ENCODE measurements at regions not wholly inside any gene's neighbourhood (a gene's known extent, or its start where the extent isn't known, plus 50 kb on each side); places are given as distances from the start of the nearest gene placed in this dataset.
"Not testable (repeated sequence)": the region's sequence is repeated elsewhere in the genome, so short reads cannot be mapped to it uniquely, and the experiment has no call there.

GRCh38 chr2:75925331-75926024 lies 214.8 kb upstream of the GCFC2 start:
- Histone ChIP-seq H3K27me3 (ENCODE audit: control insufficient read depth, insufficient read depth, low read length) (peaks cover 1% of the 10 kb centered on the region), H3K9ac (ENCODE audit: low read depth, low read length) (no peak overlapping the region), H3K4me3 (ENCODE audit: low read depth, low read length) (no peak overlapping the region), H3K4me1 (ENCODE audit: control insufficient read depth, insufficient read depth, low read length) (no peaks in the 10 kb centered on the region), H3K36me3 (ENCODE audit: control insufficient read depth, insufficient read depth, low read length) (no peaks in the 10 kb centered on the region), H3K9me3 (ENCODE audit: control insufficient read depth, insufficient read depth, low read length) (no peaks in the 10 kb centered on the region)

- H3K9ac ChIP-seq (ENCODE audit: low read depth, low read length), result no peak overlapping the region
- no peaks in the 10 kb centered on the region for H3K36me3 ChIP-seq (ENCODE audit: control insufficient read depth, insufficient read depth, low read length)
- H3K27me3 ChIP-seq (ENCODE audit: control insufficient read depth, insufficient read depth, low read length), result peaks cover 3% of the 10 kb centered on the region
- no peaks in the 10 kb centered on the region for H3K4me1 ChIP-seq (ENCODE audit: control insufficient read depth, insufficient read depth, low read length)
- H3K4me3 ChIP-seq (ENCODE audit: low read depth, low read length), result no peak overlapping the region
- no peaks in the 10 kb centered on the region for H3K9me3 ChIP-seq (ENCODE audit: control insufficient read depth, insufficient read depth, low read length)
Measured at GRCh38 chr2:75922191-75922590, 211.5 kb upstream of the GCFC2 start.

- peaks cover 3% of the 10 kb centered on the region for H3K27me3 ChIP-seq (ENCODE audit: control insufficient read depth, insufficient read depth, low read length)
- H3K4me3 ChIP-seq (ENCODE audit: low read depth, low read length), result no peak overlapping the region
- H3K36me3 ChIP-seq (ENCODE audit: control insufficient read depth, insufficient read depth, low read length), result no peaks in the 10 kb centered on the region
- H3K9me3 ChIP-seq (ENCODE audit: control insufficient read depth, insufficient read depth, low read length), result no peaks in the 10 kb centered on the region
- no peak overlapping the region for H3K9ac ChIP-seq (ENCODE audit: low read depth, low read length)
- H3K4me1 ChIP-seq (ENCODE audit: control insufficient read depth, insufficient read depth, low read length), result no peaks in the 10 kb centered on the region
Measured at GRCh38 chr2:75920859-75921551, 210.3 kb upstream of the GCFC2 start.

GRCh38 chr2:75915851-75916634 lies 205.3 kb upstream of the GCFC2 start:
- Histone ChIP-seq H3K9ac (ENCODE audit: low read depth, low read length) (no peak overlapping the region), H3K36me3 (ENCODE audit: control insufficient read depth, insufficient read depth, low read length) (no peaks in the 10 kb centered on the region), H3K4me3 (ENCODE audit: low read depth, low read length) (no peak overlapping the region), H3K4me1 (ENCODE audit: control insufficient read depth, insufficient read depth, low read length) (no peaks in the 10 kb centered on the region), H3K9me3 (ENCODE audit: control insufficient read depth, insufficient read depth, low read length) (no peaks in the 10 kb centered on the region), H3K27me3 (ENCODE audit: control insufficient read depth, insufficient read depth, low read length) (peaks cover 3% of the 10 kb centered on the region)

- H3K9me3 ChIP-seq (ENCODE audit: control insufficient read depth, insufficient read depth, low read length), result no peaks in the 10 kb centered on the region
- no peak overlapping the region for H3K4me3 ChIP-seq (ENCODE audit: low read depth, low read length)
- H3K36me3 ChIP-seq (ENCODE audit: control insufficient read depth, insufficient read depth, low read length), result no peaks in the 10 kb centered on the region
- H3K4me1 ChIP-seq (ENCODE audit: control insufficient read depth, insufficient read depth, low read length), result no peaks in the 10 kb centered on the region
- no peaks in the 10 kb centered on the region for H3K27me3 ChIP-seq (ENCODE audit: control insufficient read depth, insufficient read depth, low read length)
- no peak overlapping the region for H3K9ac ChIP-seq (ENCODE audit: low read depth, low read length)
Measured at GRCh38 chr2:75896779-75897366, 186.2 kb upstream of the GCFC2 start.

GRCh38 chr2:75894170-75894569 lies 183.5 kb upstream of the GCFC2 start:
- no peak overlapping the region for H3K4me3 ChIP-seq (ENCODE audit: low read depth, low read length)
- no peaks in the 10 kb centered on the region for H3K4me1 ChIP-seq (ENCODE audit: control insufficient read depth, insufficient read depth, low read length)
- no peaks in the 10 kb centered on the region for H3K9me3 ChIP-seq (ENCODE audit: control insufficient read depth, insufficient read depth, low read length)
- no peak overlapping the region for H3K9ac ChIP-seq (ENCODE audit: low read depth, low read length)
- no peaks in the 10 kb centered on the region for H3K27me3 ChIP-seq (ENCODE audit: control insufficient read depth, insufficient read depth, low read length)
- H3K36me3 ChIP-seq (ENCODE audit: control insufficient read depth, insufficient read depth, low read length), result no peaks in the 10 kb centered on the region

GRCh38 chr2:75892490-75892889 lies 181.8 kb upstream of the GCFC2 start:
- H3K27me3 ChIP-seq (ENCODE audit: control insufficient read depth, insufficient read depth, low read length), result no peaks in the 10 kb centered on the region
- no peaks in the 10 kb centered on the region for H3K4me1 ChIP-seq (ENCODE audit: control insufficient read depth, insufficient read depth, low read length)
- no peak overlapping the region for H3K4me3 ChIP-seq (ENCODE audit: low read depth, low read length)
- H3K36me3 ChIP-seq (ENCODE audit: control insufficient read depth, insufficient read depth, low read length), result no peaks in the 10 kb centered on the region
- H3K9me3 ChIP-seq (ENCODE audit: control insufficient read depth, insufficient read depth, low read length), result no peaks in the 10 kb centered on the region
- H3K9ac ChIP-seq (ENCODE audit: low read depth, low read length), result no peak overlapping the region

- Histone ChIP-seq H3K4me1 (ENCODE audit: control insufficient read depth, insufficient read depth, low read length) (no peaks in the 10 kb centered on the region), H3K9me3 (ENCODE audit: control insufficient read depth, insufficient read depth, low read length) (no peaks in the 10 kb centered on the region), H3K4me3 (ENCODE audit: low read depth, low read length) (no peak overlapping the region), H3K36me3 (ENCODE audit: control insufficient read depth, insufficient read depth, low read length) (no peaks in the 10 kb centered on the region), H3K27me3 (ENCODE audit: control insufficient read depth, insufficient read depth, low read length) (no peaks in the 10 kb centered on the region), H3K9ac (ENCODE audit: low read depth, low read length) (no peak overlapping the region)
Measured at GRCh38 chr2:75882530-75882929, 171.8 kb upstream of the GCFC2 start.

- H3K9me3 ChIP-seq (ENCODE audit: control insufficient read depth, insufficient read depth, low read length); H3K4me3 ChIP-seq (ENCODE audit: low read depth, low read length); H3K4me1 ChIP-seq (ENCODE audit: control insufficient read depth, insufficient read depth, low read length); H3K36me3 ChIP-seq (ENCODE audit: control insufficient read depth, insufficient read depth, low read length); H3K9ac ChIP-seq (ENCODE audit: low read depth, low read length): not testable (repeated sequence)
- H3K27me3 ChIP-seq (ENCODE audit: control insufficient read depth, insufficient read depth, low read length), result peaks cover 29% of the 10 kb centered on the region
Measured at GRCh38 chr2:75875606-75876005, 164.9 kb upstream of the GCFC2 start.

- H3K9me3 ChIP-seq (ENCODE audit: control insufficient read depth, insufficient read depth, low read length); H3K4me3 ChIP-seq (ENCODE audit: low read depth, low read length); H3K36me3 ChIP-seq (ENCODE audit: control insufficient read depth, insufficient read depth, low read length); H3K9ac ChIP-seq (ENCODE audit: low read depth, low read length); H3K4me1 ChIP-seq (ENCODE audit: control insufficient read depth, insufficient read depth, low read length): not testable (repeated sequence)
- H3K27me3 ChIP-seq (ENCODE audit: control insufficient read depth, insufficient read depth, low read length), result peaks cover 58% of the 10 kb centered on the region
Measured at GRCh38 chr2:75871762-75872614, 161.3 kb upstream of the GCFC2 start.

- Histone ChIP-seq H3K4me3 (ENCODE audit: low read depth, low read length) (no peak overlapping the region), H3K4me1 (ENCODE audit: control insufficient read depth, insufficient read depth, low read length) (peaks cover 4% of the 10 kb centered on the region), H3K9me3 (ENCODE audit: control insufficient read depth, insufficient read depth, low read length) (no peaks in the 10 kb centered on the region), H3K9ac (ENCODE audit: low read depth, low read length) (no peak overlapping the region), H3K36me3 (ENCODE audit: control insufficient read depth, insufficient read depth, low read length) (no peaks in the 10 kb centered on the region), H3K27me3 (ENCODE audit: control insufficient read depth, insufficient read depth, low read length) (peaks cover 66% of the 10 kb centered on the region)
Measured at GRCh38 chr2:75870651-75871137, 160.0 kb upstream of the GCFC2 start.

Measured in iPS-15b (cell line).